Vagina (tissue), 2 donors: ENCODE measurements at regions not wholly inside any gene's neighbourhood (a gene's known extent, or its start where the extent isn't known, plus 50 kb on each side); places are given as distances from the start of the nearest gene placed in this dataset.
A peak's percentile ranks its signal among the peaks of the same experiment; 100 is the strongest.
"Not testable (repeated sequence)": the region's sequence is repeated elsewhere in the genome, so short reads cannot be mapped to it uniquely, and the experiment has no call there.

ENCODE experiments used
- DNase-seq, 2 donors: peaks; one replicate each; pipeline ENCODE4 v3.0.0-alpha.2; 2017; ENCODE audit errors: extremely low spot score in 2 of 2
- H3K27ac ChIP-seq: fragments of 200-600 bp; sonication (generic); one replicate; pipeline ENCODE4 v1.5.1; 2019
- H3K27me3 ChIP-seq: fragments of 200-600 bp; sonication (generic); one replicate; pipeline ENCODE4 v1.5.1; 2019
- H3K36me3 ChIP-seq, 2 donors: fragments of 200-600 bp; sonication (generic); one replicate each; pipeline ENCODE4 v1.5.1; 2017 to 2019
- H3K4me1 ChIP-seq: fragments of 200-600 bp; sonication (generic); one replicate; pipeline ENCODE4 v1.5.1; 2019
- H3K4me3 ChIP-seq, 2 donors: fragments of 200-600 bp; sonication (generic); 1 replicate in 1 of 2; 2 replicates in 1 of 2; pipeline ENCODE4 v1.5.1; 2016 to 2019
- H3K9me3 ChIP-seq: fragments of 200-600 bp; sonication (generic); one replicate; pipeline ENCODE4 v1.5.1; 2019
- CTCF ChIP-seq, 3 experiments: fragments of 450-650 bp in 2 of 3; fragments of 200-600 bp in 1 of 3; sonication (generic) in 1 of 3; IDR thresholded peaks; one replicate each; pipeline ENCODE4 v1.5.1; 2017 to 2019; ENCODE audit warnings: antibody characterized with exemption in 3 of 3, mild to moderate bottlenecking in 2 of 3, moderate library complexity in 2 of 3
- POLR2A ChIP-seq, 2 donors: fragments of 450-650 bp; IDR thresholded peaks; one replicate each; pipeline ENCODE4 v1.6.1; 2017; ENCODE audit warnings: antibody characterized with exemption in 2 of 2, mild to moderate bottlenecking in 2 of 2, moderate library complexity in 2 of 2
- POLR2AphosphoS5 ChIP-seq, 2 donors: sonication (generic); formaldehyde crosslinking; IDR thresholded peaks; one replicate each; pipeline ENCODE4 v1.9.0; 2017; ENCODE audit warnings: antibody characterized with exemption in 2 of 2, mild to moderate bottlenecking in 2 of 2, low read depth in 1 of 2; ENCODE audit not compliant: insufficient read depth in 1 of 2
- intact Hi-C: fragments of 100-400 bp; cut with DNase I; formaldehyde crosslinking; loops from one replicate; pipeline ENCODE4 v1.15.1; 2023

- Histone ChIP-seq H3K27me3 (no peaks in the 10 kb centered on the region), H3K9me3 (no peaks in the 10 kb centered on the region), H3K36me3 (no peaks in the 10 kb centered on the region), H3K4me1 (no peaks in the 10 kb centered on the region), H3K27ac (no peak overlapping the region), H3K4me3 (no peak overlapping the region)
- intact Hi-C loops = no loop called here
- TF ChIP-seq CTCF (IDR thresholded peaks at IDR 0.05) = no peak
- no peak for TF ChIP-seq POLR2AphosphoS5 (IDR thresholded peaks at IDR 0.05; ENCODE audit: insufficient read depth in 1 of 2, low read depth in 1 of 2)
- TF ChIP-seq POLR2A (IDR thresholded peaks at IDR 0.05) = no peak
- DNase-seq = no peak
These were observed 148.1 kb upstream of the ZNF92 start for GRCh38 chr7:65225422-65226006.

GRCh38 chr7:65222655-65223054 lies 151.0 kb upstream of the ZNF92 start:
- Histone ChIP-seq H3K27me3 (no peaks in the 10 kb centered on the region), H3K4me3 (no peak overlapping the region), H3K4me1 (no peaks in the 10 kb centered on the region), H3K36me3 (no peaks in the 10 kb centered on the region), H3K9me3 (no peaks in the 10 kb centered on the region), H3K27ac (no peak overlapping the region)
- intact Hi-C loops = no loop called here
- DNase-seq = no peak
- TF ChIP-seq CTCF (IDR thresholded peaks at IDR 0.05) (no peak), POLR2A (IDR thresholded peaks at IDR 0.05) (no peak), POLR2AphosphoS5 (IDR thresholded peaks at IDR 0.05; ENCODE audit: insufficient read depth in 1 of 2, low read depth in 1 of 2) (no peak)

GRCh38 chr7:65221683-65222082 lies 152.0 kb upstream of the ZNF92 start:
- Histone ChIP-seq H3K27me3 (no peaks in the 10 kb centered on the region), H3K4me3 (no peak overlapping the region), H3K36me3 (no peaks in the 10 kb centered on the region), H3K27ac (no peak overlapping the region), H3K9me3 (no peaks in the 10 kb centered on the region), H3K4me1 (no peaks in the 10 kb centered on the region)
- TF ChIP-seq CTCF (IDR thresholded peaks at IDR 0.05) = no peak
- no peak for TF ChIP-seq POLR2A (IDR thresholded peaks at IDR 0.05)
- no peak for TF ChIP-seq POLR2AphosphoS5 (IDR thresholded peaks at IDR 0.05; ENCODE audit: insufficient read depth in 1 of 2, low read depth in 1 of 2)
- no peak for DNase-seq
- intact Hi-C loops = no loop called here

- no peak overlapping the region for H3K27ac ChIP-seq
- H3K27me3 ChIP-seq = no peaks in the 10 kb centered on the region
- TF ChIP-seq CTCF (IDR thresholded peaks at IDR 0.05) = no peak
- no peaks in the 10 kb centered on the region for H3K9me3 ChIP-seq
- no peaks in the 10 kb centered on the region for H3K4me1 ChIP-seq
- no peak for DNase-seq
- no peak overlapping the region for H3K4me3 ChIP-seq
- intact Hi-C loops = no loop called here
- H3K36me3 ChIP-seq = no peaks in the 10 kb centered on the region
These were observed 154.0 kb upstream of the ZNF92 start for GRCh38 chr7:65219623-65220022.

DNA sequence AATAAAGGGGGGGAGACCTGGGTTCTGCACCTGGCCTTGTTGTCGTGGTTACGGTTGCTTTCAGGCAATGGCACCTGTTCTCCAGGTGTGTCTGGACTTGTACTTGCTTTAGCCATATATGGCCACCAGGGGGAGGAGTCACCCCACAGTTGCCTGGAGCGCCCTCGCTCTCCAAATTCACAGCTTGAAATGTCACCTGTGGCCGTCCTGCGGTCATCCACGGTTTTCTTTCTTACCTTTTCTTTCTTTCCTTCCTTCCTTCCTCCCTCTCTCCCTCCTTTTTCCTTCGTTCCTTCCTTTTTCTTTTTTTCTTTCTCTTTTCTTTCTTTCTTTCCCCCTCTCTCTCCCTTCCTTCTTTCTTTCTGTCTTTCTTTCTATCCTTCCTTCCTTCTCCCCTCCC lies 157.2 kb upstream of the ZNF92 start:
- intact Hi-C loops = no loop called here
- Histone ChIP-seq H3K9me3 (no peaks in the 10 kb centered on the region), H3K27me3 (no peaks in the 10 kb centered on the region), H3K27ac (no peak overlapping the region), H3K36me3 (no peaks in the 10 kb centered on the region), H3K4me1 (no peaks in the 10 kb centered on the region), H3K4me3 (no peak overlapping the region)
- TF ChIP-seq CTCF (IDR thresholded peaks at IDR 0.05) (peak; percentile 19 to 46 (median 26)), POLR2AphosphoS5 (IDR thresholded peaks at IDR 0.05; ENCODE audit: insufficient read depth in 1 of 2, low read depth in 1 of 2) (no peak)
- peak in 1 of 2 donors; percentile 65 for DNase-seq

DNA sequence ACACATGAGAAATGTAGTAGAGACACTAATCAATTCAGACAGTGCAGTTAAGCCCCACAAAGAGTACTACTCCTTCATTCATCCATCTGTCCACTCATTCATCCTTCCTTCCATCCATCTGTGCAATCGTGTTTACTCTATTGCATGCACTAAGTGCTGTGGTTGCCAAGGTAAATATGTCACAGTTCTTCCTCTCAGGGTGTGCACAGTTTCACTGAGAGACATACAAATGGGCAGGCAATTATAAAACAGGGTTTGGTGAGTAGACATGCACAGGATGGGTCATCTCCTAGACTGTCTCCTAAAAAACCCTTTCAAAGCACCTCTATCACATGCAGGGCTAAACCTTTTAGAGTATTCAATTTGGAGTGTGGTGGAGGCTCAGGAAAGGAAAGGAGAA lies 160.4 kb upstream of the ZNF92 start:
- DNase-seq, intact Hi-C loops, H3K9me3 ChIP-seq, H3K27me3 ChIP-seq, H3K27ac ChIP-seq, H3K36me3 ChIP-seq, H3K4me3 ChIP-seq, H3K4me1 ChIP-seq: not testable (repeated sequence)

DNA sequence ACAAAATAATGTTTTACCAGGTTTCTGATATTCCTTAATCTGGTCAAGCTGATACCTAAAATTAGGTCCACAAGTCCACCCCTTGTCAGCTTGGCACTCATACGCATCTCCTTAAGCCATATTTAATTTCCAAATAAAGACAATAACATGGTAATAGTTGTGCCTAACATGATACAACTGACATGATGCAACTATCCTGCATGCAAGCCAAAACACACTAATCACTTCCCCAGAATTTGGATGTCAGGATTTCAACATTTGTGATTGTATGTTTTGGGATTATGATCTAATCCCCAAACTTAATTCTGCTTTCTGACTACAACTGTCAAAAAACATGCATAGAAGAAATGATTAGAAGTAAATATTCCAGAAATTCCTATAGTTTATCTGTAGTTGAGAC lies 174.4 kb upstream of the ZNF92 start:
- H3K9me3 ChIP-seq, H3K27ac ChIP-seq, H3K27me3 ChIP-seq, H3K4me3 ChIP-seq, intact Hi-C loops, H3K4me1 ChIP-seq, H3K36me3 ChIP-seq, DNase-seq: not testable (repeated sequence)

DNA sequence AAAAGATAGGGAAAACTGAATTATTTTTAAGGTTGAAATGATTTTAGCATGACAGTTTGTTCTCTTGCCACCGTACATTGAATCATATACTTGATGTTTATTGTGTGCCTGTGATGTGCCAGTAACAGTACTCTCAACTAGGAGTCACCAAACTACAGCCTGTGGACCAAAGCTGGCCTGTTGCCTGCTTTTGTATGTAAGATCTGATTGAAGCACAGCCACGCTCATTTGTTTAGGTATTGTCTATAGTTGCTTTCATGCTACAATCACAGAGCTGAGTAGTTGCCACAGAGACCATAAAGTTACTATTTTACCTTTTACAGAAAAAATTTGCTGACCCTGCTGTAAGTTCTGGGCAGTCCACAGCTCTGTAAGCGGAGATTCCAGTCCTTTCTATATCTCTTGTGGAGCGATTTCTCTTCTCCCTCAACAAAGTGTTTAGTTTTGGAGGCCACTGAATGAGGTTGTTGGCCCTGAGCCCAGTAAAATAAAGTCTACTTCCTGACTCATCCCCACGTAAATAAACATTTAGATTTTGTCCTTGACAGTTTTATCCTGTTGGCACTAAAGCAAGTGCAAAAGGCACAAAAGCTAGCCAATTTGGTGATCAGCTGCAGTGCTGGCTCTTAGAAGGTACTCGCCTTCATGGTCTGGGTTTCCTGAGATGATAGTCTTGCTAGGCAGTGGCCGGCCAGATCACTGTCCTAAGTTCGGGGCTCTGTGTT lies 180.2 kb upstream of the ZNF92 start:
- H3K36me3 ChIP-seq, H3K4me3 ChIP-seq, H3K27ac ChIP-seq, DNase-seq, H3K9me3 ChIP-seq, H3K27me3 ChIP-seq, intact Hi-C loops, H3K4me1 ChIP-seq: not testable (repeated sequence)
